RKO (cell line): ENCODE measurements at regions not wholly inside any gene's neighbourhood (a gene's known extent, or its start where the extent isn't known, plus 50 kb on each side); places are given as distances from the start of the nearest gene placed in this dataset.
A peak's percentile ranks its signal among the peaks of the same experiment; 100 is the strongest.

Source experiments
- DNase-seq: peaks from one replicate; pipeline ENCODE4 v3.0.0-alpha.2; 2016; ENCODE audit warnings: low spot score

DNA sequence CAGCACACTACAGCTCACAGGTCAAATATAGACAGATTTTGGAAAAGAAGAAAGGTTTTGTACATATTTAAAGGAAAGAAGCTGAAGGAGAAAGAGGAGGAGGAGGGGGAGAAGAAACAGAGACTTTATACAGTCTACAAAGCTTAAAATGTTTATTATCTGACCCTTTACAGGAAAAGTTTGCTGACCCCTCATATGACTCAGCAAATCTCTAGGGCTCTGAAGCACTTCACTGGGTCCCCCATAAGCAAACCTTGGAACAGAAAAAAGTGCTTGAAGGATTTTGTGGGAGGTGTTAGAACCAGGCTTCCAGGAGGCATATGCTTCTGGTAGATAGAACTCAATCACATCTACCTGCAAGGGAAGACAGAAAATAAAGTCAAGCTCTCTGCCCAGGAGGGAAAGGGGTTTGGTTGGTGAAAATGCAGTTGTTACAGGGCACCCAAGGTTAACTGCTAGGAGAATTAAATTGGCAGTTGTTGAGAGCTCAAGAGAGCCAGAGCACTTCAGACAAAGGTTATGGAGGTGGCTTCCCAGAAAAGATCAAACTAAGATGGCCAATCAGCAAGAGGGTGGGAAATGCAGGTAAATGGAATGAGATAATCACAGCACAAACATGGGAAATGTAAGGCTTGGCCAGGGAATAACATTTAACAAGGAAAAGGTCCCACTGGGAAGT lies 207.4 kb upstream of the SGK1 start:
- DNase-seq, result no peak

DNA sequence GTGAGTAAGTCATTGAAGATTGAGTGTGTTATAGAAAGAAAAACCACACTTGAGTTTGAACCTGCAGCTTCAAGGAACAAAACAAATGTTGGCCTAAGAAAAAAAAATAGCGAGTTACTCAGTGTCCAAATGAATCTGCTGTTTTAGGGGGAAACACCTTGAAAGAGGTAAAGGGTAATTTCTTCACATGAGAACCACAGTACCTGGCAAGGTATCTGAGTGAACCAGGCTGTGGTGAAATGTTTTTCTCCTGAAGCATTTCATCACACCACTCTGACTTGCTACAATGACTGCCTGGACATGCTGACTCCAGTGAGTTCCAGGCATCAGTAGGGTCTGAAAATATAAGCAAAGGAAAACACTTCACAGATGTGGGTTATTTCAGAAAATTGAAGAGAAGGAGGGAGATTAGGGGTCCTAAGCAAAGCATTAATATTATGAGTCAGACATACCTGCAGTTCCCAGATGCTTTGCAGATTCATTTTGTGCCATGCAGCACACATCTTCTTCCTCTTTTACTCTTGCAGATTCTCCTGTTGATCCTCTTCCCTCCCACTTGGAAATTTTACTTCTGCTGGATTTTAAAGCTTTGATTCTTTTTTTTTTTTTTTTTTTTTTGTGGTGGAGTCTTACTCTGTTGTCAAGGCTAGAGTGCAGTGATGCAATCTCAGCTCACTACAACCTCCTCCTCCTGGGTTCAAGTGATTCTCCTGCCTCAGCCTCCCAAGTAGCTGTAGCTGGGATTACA lies 206.2 kb upstream of the SGK1 start:
- no peak for DNase-seq

DNA sequence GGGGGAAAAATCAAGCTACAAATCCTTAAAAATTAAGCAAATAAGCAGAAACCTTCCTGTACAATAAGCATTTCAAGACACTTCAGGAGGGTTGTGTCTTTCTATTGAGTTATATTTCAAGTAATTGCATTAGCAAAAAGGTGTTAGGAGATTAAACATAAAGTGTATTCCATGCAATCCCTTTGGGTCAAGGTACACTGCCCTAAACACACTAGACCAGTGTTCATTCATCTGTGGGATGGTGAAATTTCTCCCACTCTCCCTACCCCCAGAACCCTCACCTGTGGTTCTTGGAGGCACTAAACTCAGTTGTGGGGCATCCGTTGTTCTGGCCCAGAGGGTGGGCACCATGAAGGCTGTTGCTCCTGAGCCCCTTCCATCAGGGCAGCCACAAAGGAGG lies 205.1 kb upstream of the SGK1 start:
- no peak for DNase-seq

DNA sequence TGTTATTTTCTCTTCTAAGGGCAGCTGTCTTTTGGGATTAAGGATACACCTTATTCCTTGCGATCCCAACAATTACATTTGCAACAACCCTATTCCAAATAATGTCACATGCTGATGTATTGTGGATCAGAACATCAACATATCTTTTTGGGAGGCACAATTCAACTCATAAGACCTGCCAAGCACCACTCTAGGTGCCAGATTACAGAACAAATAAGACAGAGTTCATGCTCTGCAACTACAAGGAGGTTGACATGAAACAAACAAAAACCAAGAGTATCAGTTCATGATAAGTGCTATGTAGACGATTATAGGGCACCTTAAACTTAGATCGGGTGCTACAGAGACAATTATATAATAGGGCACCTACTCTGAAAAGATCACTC lies 203.2 kb upstream of the SGK1 start:
- no peak for DNase-seq

DNA sequence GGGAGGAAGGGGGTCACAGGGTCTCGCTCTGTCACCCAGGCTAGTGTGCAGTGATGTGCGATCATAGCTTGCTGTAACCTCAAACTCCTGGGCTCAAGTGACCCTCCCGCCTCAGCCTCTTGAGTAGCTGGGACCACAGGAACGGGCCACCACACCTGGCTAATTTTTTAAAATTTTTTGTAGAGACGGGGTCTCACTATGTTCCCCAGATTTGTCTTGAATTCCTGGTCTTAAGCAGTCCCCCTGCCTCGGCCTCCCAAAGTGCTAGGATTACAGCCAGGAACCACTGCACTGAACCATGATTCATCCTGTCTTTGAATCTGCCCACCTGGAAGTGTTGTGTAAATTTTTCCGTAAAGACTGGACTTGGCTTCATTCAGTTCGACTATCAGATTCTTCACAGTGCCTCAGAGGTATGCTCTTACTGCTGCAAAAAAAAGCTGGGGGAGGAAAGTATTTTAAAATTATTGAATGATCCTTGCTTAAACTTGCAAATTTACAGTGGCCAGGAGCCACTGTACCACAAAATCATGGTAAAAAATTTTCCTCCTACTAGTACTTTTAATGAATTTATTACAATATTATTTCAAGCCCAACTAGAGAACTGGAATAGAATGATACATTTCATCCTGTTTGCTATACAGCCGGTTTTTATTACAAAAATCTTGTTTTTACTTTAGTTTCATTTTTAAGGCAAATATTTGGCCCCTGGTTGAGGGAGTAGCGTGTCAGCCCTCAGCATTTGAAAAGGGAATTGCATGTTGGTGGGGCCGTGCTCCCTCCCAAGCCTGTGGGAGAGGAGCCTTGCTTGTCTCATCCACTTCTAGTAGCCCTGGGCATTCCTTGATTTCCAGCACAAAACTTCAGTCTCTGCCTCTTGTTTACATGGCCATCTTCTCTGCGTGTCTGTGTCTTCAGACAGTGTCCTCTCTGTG lies 202.5 kb upstream of the SGK1 start:
- DNase-seq, result no peak

DNA sequence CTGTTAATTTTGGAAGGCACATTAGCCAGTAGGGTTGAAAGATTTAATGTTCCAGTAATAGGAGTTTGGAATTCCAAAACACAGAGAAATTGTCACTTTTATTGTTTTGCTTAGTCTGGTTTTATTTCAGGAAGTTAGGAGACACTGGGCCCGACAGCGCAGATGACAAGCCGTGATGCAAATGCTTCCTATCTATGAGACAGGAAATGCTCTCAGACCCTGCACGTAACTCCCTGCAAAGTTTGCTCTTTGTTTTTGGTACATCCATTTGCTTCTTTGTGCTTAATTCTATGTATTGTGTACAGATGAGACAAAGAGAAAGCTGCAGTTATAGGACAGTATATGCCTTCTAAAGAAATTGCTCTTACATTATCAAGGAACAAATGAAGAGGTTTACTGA lies 201.6 kb upstream of the SGK1 start:
- DNase-seq, result no peak

DNA sequence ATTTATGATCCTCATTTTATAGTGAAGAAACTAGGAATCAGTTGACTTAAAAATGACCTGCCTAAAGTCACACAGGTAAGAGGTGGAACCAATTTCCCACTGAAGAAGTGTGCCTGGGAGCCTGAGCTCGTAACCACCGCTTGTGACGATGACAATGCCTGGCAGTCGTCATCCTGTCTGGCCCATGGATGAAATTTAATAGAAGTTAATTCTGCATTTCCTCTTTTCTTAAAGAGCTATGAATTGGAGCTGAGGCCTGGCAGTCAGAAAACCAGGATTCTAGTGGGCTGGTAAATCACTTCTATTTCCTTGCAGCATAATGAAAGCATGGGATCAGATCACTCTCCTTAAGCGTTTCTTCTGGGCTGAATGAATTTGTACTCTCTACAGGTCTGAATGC lies 200.0 kb upstream of the SGK1 start:
- no peak for DNase-seq

DNA sequence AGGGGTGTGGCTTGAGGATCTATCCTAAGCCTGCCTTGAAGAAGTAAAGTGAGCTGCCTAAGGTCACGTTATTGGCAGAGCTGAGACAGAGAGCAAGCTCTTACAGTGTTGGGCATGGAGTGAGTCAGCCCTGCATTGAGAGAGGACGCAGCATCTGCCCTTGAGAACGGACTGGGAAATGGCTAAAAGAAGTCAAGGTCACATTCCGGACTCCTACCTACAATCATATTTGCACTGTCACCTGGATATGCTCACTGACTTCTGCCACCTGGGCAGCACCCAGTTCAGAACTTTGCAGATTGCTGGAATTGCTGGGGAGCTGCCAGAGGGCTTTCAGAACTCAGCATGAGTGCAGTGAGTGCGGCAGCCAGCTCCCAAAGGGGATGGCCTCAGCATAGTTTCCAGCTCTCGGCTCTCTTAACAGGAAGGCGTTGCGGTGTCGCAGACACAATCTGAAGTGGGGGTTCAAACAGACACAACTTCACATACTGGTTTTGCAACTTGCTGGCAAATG lies 199.3 kb upstream of the SGK1 start:
- DNase-seq, result peak; percentile 20

DNA sequence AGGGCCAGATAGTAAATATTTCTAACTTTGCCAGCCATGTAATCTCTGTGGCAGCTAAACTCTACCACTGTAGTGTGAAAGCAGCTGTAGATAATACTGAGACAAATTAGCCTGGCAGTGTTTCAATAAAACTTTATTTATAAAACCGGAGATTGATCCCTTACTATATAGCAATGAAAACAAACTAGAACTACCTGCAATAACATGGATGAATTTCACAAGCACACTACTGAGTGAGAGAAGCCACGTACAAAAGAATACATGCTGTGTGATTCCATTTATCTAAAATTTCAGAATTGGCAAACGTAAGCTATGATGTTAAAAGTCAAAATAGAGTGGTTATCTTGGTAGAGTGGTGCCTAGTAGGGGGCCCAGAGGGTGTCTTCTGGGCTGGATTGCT lies 198.7 kb upstream of the SGK1 start:
- DNase-seq, result no peak

DNA sequence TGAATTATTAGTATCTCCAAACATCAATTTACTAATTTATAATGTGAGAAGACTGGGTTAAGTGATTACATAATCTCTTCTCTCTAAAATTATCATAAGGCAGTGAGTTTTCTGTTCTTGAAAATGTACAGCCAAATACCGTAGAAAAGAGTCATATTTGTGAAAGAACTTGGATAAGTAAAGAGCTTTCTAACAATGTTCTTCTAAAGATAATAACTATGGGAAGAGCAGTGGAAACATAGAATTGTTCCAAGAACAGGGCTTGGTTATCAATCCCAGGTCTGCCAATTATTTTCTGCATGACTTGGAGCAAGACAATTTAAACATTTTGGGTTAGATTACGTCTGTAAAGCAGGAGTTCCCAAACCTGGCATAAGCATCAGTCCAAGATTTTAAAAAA lies 198.1 kb upstream of the SGK1 start:
- DNase-seq, result no peak

DNA sequence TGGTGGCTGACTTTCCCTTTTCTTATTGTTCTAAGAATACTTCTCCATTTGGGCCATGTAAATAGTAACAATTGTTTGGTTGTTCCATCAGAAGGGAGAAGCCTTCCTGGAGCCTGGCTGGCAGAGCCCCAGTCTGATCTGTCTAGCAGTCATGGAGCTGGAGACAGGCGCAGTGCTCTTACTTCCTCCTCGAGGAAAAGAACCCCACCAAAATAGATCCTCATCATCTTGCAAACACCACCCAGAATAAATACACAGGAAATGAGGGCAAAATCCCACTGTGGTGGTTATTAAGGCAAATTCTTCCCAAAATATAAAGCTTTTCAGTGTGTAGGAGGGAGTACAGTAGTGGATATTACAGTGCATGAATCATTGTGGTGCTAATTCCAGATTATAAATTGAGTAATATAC lies 195.1 kb upstream of the SGK1 start:
- DNase-seq, result no peak

DNA sequence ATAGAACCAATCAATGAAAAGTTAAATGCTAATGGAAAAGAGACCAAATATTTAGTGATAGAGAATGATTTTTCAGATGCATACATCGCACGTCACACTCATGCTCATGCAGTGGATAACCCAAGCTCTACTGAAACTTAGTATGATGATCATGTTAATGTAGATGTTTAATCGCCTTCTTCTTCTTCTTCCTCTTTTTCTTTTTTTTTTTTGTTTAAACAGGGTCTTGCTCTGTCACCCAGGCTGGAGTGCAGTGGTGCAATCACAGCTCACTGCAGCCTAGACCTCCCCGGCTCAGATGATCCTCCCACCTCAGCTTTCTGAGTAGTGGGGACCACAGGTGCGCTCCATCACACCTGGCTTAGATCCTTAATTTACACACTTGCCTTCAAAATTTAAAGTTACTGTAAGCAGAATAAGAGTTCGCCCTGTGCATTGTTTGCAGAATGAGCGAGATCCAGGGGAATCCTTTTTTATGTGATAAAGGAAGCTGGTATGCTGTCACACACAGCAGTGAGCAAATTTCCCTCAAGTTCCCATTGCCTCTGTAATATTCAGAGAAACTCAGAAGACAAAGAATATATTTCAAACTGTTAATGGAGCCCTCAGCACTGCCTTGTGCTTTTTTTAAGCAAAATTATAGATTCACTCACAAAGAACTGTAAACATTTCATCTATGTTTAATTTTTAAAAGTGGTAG lies 194.2 kb upstream of the SGK1 start:
- DNase-seq, result no peak

DNA sequence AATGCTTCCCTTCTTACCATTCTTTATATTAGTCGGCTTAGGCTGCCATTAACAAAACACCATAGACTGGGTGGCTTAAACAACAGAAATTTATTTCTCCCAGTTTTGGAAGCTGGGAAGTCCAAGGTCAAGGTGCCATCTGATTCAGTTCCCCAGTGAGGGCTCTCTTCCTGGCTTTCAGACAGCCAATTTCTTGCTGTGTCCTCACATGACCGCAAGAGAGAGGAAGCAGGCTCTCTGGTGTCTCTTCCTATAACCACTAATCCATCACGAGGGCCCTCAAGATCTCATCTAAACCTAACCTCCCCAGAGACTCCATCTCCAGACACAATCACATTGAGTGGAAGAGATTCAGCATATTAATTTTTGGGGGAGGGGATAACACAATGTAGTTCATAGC lies 193.0 kb upstream of the SGK1 start:
- DNase-seq, result no peak

DNA sequence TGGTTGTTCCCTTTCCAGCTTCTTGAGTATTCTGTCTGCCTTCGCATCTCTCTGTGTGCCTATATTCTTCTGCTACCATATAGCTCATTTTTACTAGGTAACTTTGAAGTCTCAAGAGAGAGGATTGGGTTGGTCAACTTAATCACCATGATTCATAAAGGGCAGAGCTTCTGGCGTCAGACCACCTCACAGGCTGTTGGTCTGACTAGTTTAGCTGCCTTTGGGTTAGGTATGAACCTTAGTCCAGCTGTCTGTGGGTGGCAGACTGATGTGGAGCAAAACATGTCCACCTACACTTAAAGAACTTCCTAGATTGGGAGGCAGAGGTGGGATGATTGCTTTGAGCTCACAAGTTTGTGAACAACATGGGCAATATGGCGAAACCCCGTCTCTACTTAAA lies 192.2 kb upstream of the SGK1 start:
- no peak for DNase-seq

DNA sequence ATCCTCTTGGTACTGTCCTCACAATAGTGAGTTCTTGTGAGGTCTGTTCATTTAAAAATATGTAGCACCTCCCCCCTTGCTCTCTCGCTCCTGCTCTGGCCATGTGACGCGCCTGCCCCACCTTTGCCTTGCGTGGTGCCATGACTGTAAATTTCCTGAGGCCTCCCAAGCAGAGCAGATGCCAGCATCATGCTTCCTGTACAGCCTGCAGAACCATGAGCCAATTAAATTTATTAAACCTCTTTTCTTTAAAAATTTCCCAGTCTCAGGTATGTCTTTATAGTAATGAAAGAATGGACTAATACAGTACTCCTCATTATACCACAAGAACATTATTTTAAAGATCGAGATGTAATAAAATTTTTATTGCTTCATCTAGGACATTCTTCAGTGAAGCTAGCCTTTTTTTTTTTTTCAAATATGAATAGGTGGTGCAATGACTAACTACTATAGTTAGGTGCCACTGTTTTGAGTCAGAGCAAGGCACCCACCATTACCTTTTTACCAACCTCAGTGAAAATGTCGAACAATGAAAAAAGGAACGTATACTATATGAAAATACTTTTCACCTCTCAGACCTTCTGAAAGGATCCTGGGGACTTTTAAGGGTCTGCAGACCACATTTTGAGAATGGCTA lies 191.1 kb upstream of the SGK1 start:
- DNase-seq, result no peak

DNA sequence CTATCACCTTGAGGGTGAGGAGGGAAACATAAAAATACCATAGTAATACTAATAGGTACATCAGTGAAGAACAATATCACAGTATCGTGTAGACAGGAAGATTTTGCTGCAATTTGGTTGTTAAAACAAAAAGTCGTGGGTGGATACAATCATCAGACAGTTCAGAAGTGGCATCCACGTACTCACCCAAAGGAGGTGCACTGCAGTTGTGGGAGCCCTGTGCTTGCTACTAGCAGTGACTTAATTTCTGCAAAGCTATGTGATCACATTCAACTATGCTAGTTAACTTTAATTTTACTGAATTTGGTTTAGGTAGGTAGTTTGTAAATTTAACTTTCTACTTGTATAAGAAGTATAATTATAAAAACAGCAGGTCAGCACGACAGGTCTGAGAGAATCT lies 188.2 kb upstream of the SGK1 start:
- no peak for DNase-seq

DNA sequence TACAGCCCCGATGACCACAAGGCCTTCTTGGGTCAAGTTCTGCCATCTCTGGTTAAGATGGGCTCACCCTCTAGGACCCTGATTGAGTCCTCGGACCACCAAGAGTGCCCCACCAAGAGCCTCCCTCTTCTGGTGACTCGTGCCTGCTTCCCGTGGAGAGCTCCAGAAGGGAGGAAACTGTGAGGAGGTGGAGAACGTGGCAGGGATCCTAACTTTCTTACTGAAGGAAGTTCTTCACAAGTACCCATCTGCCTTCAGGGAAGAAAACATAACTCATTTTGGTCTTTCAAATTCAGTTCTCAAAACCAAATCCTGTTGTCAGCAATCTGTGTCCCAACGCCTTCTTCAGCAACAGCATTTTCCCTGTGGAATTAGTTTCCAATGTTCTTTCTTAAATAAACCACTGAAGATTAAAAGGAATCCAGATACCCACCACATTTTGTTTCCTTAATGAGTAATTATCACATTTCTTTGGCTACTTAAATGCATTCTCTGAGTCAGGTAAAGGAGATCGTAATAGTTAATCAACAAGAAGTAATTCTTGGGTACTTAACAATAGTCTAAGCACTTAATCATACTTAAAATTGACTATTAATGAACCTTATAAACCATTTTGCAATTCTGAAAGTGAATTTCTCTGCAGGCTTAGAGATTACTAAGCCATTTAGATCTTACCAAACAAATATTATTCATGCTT lies 185.8 kb upstream of the SGK1 start:
- DNase-seq, result no peak

DNA sequence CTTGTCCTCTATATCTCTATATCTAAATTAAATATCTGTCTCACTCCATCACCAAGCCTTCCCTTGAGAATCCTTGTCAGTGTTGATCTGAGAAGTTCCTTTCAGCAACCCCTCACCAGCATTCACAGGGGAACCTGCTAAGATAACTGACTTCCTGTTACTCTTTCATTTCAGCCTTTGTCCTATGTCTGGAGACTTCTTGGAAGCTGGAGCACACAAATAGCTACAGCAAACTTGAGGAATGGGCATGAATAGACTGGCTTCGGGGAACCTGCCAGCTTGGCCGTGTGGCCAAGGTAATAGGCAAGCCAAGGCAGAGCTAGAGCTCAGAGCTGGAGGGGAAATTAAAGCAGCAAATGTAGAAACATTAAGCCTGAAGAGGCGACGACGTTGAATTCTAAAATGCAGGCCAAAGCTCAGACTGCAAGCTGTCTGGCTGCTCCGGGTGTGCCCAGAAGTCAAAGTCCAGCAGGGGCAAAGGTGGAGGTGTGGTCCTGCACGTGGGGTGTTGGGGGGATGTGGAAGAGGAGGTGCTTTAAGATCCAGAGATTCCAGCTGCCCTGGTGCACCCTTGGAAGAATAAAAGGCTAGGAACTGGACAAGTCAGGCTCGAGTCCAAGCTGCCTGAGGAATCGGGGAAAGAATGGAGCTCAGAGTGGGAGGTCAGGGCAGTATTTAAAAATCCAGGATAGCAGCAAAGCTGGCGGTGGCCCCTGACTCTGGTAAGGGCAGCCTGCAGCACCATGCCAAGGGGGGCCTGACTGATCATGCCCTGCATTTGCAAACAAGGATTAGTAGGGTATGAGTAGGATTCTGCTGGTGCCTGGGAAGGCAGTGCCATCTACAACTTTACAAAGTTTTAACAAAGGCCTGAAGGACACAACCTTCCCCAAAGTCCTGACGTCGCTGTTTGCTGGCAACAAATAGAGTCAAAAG lies 185.0 kb upstream of the SGK1 start:
- no peak for DNase-seq

DNA sequence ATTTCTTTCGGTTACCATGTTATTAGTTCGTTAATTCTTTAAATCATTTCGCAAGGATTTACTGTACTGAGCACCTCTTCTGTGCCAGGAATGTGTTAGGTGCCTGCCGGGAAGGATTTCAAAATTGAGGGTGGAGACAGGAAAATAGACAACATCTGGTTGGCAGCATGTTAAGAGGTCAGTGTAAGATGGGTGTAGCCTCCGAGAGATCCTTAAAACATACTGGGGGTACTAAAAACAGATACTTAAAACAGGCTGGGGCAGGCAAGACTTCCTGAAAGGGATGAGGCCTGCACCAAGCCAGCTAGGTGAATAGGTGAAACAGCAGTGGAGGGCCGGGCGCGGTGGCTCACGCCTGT lies 178.0 kb upstream of the SGK1 start:
- no peak for DNase-seq
